ENCODE measurements at regions not wholly inside any gene's neighbourhood (a gene's known extent, or its start where the extent isn't known, plus 50 kb on each side); places are given as distances from the start of the nearest gene placed in this dataset.
"Not testable (repeated sequence)": the region's sequence is repeated elsewhere in the genome, so short reads cannot be mapped to it uniquely, and the experiment has no call there.

DNA sequence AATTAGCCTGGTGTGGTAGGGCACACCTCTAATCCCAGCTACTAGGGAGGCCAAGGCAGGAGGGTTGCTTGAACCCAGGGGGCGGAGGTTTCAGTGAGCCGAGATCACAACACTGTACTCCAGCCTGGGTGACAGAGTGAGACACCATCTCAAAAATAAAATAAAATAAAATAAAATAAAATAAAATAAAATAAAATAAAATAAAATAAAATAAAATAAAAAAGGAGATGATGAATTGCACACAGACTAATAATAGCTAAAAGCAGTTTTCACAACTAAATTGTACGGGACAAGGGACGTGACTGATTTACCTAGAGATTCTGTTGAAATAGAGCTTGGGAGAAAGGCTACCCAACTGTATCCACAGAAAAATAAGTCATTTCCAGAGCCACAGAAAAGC lies 1471.3 kb downstream of the CDH11 start:
- no peaks in the 10 kb centered on the region for H3K27me3 ChIP-seq
- no peaks in the 10 kb centered on the region for H3K4me1 ChIP-seq
- no peaks in the 10 kb centered on the region for H3K36me3 ChIP-seq
- no peak for ATAC-seq
- H3K9me3 ChIP-seq: no peaks in the 10 kb centered on the region
- no peak overlapping the region for H3K4me3 ChIP-seq
- intact Hi-C loops (cut with DNase I): no loop called here
- 83 to 99% methylated on average over 4 of the region's 4 CpGs for WGBS, 2 donors
- TF ChIP-seq, protein P1, sequence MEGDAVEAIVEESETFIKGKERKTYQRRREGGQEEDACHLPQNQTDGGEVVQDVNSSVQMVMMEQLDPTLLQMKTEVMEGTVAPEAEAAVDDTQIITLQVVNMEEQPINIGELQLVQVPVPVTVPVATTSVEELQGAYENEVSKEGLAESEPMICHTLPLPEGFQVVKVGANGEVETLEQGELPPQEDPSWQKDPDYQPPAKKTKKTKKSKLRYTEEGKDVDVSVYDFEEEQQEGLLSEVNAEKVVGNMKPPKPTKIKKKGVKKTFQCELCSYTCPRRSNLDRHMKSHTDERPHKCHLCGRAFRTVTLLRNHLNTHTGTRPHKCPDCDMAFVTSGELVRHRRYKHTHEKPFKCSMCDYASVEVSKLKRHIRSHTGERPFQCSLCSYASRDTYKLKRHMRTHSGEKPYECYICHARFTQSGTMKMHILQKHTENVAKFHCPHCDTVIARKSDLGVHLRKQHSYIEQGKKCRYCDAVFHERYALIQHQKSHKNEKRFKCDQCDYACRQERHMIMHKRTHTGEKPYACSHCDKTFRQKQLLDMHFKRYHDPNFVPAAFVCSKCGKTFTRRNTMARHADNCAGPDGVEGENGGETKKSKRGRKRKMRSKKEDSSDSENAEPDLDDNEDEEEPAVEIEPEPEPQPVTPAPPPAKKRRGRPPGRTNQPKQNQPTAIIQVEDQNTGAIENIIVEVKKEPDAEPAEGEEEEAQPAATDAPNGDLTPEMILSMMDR (IDR thresholded peaks at IDR 0.05): no peak
- no peak overlapping the region for H3K27ac ChIP-seq
- FAIRE-seq: no peak
- DNase-seq: no peak

DNA sequence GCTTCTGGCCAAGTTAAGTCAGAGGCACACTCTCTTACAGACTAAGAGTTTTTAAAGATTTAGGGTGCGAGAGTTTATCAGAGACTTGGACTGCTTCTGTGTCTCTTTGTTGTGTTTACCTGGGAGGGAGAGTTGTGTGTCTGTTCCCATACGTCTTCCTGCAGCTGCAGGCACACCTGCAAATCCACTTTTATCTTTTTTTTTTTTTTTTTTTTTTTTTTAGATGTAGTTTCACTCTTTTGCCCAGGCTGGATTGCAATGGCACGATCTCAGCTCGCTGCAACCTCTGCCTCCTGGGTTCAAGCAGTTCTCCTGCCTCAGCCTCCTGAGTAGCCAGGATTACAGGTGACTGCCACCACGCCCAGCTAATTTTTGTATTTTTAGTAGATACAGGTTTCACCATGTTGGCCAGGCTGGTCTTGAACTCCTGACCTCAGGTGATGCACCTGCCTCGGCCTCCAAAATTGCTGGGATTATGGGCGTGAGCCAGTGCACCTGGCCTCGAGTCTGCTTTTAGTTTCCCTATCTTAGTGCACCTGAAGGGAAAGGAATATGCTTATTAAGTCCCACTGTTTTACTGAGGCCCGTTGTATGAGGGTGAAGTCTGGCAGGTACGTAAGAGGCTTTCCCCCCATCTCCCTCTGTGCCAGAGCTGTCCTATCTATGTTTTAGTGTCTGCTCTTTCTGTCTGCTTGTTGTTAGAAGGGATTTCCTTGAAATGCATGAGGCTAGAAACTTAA lies 1488.0 kb downstream of the CDH11 start:
- H3K27ac ChIP-seq; H3K9me3 ChIP-seq; H3K36me3 ChIP-seq; ATAC-seq; H3K27me3 ChIP-seq; H3K4me1 ChIP-seq; H3K4me3 ChIP-seq; intact Hi-C loops (cut with DNase I); DNase-seq; FAIRE-seq: not testable (repeated sequence)
- 76 to 87% methylated on average over 10 of the region's 10 CpGs for WGBS, 2 donors

DNA sequence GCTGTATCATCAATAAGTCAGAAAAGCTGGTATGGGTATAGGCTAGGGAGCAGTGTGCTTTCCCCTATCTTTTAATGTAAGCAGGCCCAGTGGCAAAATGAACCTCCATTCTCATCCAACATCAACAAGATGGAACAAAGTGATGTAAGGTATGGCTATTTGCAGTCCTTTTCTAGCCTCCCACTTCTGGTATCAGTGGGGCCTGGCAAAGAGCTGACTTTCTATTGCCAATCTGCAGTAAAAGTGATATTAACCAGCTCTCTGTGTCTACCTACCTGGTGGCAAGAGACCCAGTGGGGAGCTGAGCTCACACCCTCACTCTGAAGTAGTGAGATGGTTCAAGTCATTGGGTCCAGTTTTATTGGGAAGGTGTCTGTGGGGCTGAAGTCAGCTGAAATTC lies 1492.6 kb downstream of the CDH11 start:
- Histone ChIP-seq H3K36me3 (no peaks in the 10 kb centered on the region), H3K27me3 (no peaks in the 10 kb centered on the region), H3K27ac (no peak overlapping the region), H3K4me1 (no peaks in the 10 kb centered on the region), H3K9me3 (no peaks in the 10 kb centered on the region), H3K4me3 (no peak overlapping the region)
- no peak for FAIRE-seq
- TF ChIP-seq, protein P1 (IDR thresholded peaks at IDR 0.05): no peak
- no peak for DNase-seq
- no peak for ATAC-seq
- intact Hi-C loops (cut with DNase I): no loop called here

DNA sequence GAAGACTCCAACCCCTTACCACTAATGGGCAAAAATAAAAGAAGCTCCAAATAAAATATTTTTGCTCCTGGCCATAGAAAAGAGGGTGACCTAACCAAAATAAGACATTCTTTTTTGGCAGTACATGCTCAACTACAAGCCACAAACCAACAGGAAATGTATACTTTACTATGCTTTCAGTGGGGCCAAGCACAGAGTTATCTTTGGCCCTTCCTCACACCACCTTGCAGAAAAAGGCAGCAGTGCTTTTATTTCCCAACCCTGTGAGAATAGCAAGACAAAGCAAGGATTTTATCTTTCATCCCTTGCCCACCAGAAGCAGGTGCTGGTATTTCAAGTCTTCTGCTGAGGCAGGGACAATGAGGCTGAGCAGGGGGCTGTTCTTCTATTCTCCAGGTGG lies 1493.1 kb downstream of the CDH11 start:
- TF ChIP-seq, protein P1 (IDR thresholded peaks at IDR 0.05): no peak
- ATAC-seq (no peak), DNase-seq (no peak), FAIRE-seq (no peak)
- intact Hi-C loops (cut with DNase I): no loop called here
- H3K36me3 ChIP-seq: no peaks in the 10 kb centered on the region
- no peak overlapping the region for H3K4me3 ChIP-seq
- no peaks in the 10 kb centered on the region for H3K27me3 ChIP-seq
- H3K27ac ChIP-seq: no peak overlapping the region
- no peaks in the 10 kb centered on the region for H3K4me1 ChIP-seq
- H3K9me3 ChIP-seq: no peaks in the 10 kb centered on the region

DNA sequence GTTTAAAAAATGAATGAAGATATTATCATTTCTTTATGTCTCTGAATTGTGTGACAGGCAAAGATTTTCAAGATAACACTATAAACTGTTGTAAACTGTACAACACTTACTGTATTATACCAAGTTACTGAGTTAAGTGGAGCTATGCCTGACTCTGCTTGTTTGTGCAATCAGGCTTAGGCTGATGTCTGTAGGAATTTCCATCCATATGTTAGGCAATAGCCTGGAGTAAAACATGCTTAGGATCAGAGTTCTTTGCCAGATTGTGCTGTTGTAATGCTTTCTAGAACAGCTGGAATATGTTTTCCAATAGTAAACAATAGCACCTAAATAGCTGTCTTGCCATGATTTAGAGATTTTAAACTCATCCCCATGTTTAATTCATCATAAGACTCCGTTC lies 1496.7 kb downstream of the CDH11 start:
- no peak overlapping the region for H3K27ac ChIP-seq
- intact Hi-C loops (cut with DNase I): no loop called here
- no peak for FAIRE-seq
- TF ChIP-seq, protein P1 (IDR thresholded peaks at IDR 0.05): no peak
- no peaks in the 10 kb centered on the region for H3K4me1 ChIP-seq
- H3K4me3 ChIP-seq: no peak overlapping the region
- no peak for DNase-seq
- WGBS, 2 donors: 61 to 79% methylated on average over 1 of the region's 1 CpG
- no peaks in the 10 kb centered on the region for H3K27me3 ChIP-seq
- no peaks in the 10 kb centered on the region for H3K9me3 ChIP-seq
- no peak for ATAC-seq
- H3K36me3 ChIP-seq: no peaks in the 10 kb centered on the region

Data from pancreas (tissue), 10 donors.